DMS79 treated with DMSO at 0.1 percent for 48 hours (cell line): ENCODE measurements at regions not wholly inside any gene's neighbourhood (a gene's known extent, or its start where the extent isn't known, plus 50 kb on each side); places are given as distances from the start of the nearest gene placed in this dataset.

Source experiments
- DNase-seq: peaks from one replicate; lab custom pipeline; 2025; lab: John Stamatoyannopoulos, UW

GRCh38 chr5:6003040-6003825 is 375.1 kb downstream of the MED10 start:
- DNase-seq, result no peak

DNA sequence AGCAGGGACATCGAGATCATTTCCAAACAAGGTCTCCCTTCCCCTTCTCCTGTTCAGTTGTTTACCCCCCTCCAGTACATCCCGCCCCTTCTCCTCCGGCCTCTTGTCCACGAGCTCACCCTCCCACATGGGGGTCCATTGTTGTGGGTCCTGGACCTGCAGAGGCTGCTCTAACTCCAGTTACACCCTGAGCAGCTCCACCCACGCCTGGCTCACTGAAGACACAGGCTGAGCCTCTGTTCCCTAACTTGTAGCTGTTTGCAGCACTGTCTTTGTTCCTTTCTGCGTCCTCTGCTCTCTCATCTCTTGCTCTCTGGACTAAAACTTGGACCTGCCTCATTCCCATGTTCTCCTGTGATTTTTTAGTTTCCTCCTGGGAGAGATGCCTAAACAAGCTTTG is 377.5 kb downstream of the MED10 start:
- DNase-seq, result no peak

GRCh38 chr5:5995819-5996218 is 382.5 kb downstream of the MED10 start:
- no peak for DNase-seq

- DNase-seq, result no peak
Observed at GRCh38 chr5:5986492-5987178, 391.7 kb downstream of the MED10 start.

DNA sequence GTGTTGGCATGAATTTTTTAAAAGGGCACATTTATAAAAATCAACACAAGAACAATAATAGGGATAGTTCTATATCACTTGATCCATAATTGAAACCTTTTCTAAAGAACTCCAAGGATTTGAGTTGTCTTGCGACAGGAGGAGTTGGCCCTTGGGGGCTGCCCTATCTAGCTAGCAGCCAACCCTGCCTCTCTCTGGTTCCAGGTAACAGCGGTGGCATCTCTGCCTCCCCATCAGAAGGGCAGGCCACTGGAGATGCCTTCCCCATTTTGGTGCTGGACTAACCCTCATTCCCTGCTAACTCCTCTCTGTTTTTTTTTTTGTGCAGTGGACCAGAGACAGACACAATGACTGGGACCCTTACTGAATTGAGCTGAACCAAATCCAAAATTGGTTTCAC is 393.0 kb downstream of the MED10 start:
- DNase-seq, result no peak

DNA sequence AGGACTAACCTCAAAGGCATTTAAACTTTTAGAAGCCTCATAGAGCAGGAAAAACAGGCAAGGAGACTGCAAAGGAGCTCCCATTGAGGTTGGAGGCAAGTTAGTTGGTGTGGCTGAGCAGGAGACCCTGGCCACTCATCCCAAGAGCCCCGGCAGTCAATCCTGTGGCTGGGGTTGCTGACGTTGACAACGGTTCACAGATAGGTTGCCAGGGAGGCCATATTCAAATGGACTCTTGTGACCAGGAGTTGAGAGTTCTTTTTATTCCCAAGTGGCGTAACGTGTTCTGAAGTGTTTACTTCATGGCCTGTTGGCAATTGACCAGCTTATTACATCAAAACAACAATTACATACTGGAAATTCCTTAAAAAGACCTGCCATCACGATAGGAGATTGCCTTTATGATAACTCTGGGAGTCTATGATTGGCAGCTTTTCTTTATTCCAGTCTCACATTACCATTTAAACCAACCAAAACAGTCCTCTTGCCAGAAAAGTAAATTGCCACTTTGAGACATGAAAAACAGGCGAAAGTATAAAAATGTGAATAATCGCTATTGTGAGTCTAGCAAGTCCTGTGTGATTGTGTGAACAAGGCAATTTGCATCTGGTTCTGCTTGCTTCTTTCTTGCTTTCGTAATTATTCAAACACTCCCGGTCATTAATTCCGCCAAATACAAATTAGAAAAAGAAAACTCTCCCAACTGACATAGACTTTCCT is 394.9 kb downstream of the MED10 start:
- DNase-seq, result peak; percentile 21

DNA sequence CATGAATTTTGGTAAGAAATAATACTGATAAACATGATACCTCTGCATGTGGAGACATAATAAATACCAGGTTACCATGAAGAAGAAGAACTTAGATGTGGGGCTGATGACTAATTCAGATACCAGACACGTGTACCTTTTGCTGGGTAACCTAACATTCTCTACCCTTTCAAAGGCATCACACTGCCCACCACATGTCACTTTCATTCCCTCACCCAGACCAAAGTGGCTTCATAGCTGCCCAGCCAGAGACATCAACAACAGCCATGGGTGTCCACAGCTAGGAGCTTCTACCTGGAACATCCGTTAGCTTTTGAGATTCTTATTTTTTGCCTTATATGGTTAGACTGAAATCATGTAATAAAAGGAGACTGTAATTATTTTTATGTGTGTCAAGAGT is 396.8 kb downstream of the MED10 start:
- DNase-seq, result no peak

- DNase-seq, result no peak
Observed at GRCh38 chr5:5980538-5980895, 397.8 kb downstream of the MED10 start.

- no peak for DNase-seq
Observed at GRCh38 chr5:5979761-5980537, 398.4 kb downstream of the MED10 start.

DNA sequence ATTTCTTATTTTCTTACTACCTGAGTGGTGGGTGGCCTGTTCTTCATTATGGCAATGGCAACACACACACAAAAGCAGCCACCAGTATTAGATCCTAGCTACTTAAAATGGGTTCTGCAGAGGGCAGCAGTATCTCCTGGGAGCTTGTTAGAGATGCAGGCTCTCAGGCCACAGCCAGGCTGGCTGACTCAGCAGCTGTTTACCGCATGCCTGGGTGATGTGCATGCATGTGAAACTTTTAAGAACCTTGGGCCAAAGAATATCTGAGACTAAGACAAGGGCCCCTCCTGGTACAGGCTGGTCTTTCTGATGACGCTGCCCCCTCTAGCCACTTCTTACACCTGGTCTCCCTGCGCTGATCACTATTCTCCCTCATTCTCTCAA is 399.0 kb downstream of the MED10 start:
- DNase-seq, result no peak

- DNase-seq, result peak; percentile 14
Observed at GRCh38 chr5:5978501-5979376, 399.6 kb downstream of the MED10 start.

GRCh38 chr5:5971203-5971602 is 407.1 kb downstream of the MED10 start:
- DNase-seq, result no peak

GRCh38 chr5:5969942-5970483 is 408.3 kb downstream of the MED10 start:
- no peak for DNase-seq

GRCh38 chr5:5968981-5969380 is 409.4 kb downstream of the MED10 start:
- DNase-seq, result no peak

DNA sequence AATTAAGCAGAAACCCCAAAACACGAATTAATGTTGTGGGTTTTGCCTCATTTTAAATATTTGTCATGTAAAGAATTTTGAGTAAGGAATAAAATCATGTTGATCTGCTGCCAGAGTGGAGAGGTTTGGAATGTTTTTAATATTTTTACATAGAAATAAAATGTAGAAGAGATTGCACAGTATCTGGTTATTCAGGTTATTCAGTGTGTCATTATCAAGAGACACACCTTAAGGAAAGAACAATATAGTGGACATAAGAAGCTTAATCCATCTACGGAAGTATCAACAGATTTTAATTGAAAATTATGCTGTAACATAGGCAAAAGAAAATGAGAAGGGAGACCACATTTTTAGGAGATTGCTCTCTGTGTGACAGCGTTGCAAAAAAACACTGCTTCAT is 410.4 kb downstream of the MED10 start:
- no peak for DNase-seq

- no peak for DNase-seq
Observed at GRCh38 chr5:5967373-5967772, 411.0 kb downstream of the MED10 start.

DNA sequence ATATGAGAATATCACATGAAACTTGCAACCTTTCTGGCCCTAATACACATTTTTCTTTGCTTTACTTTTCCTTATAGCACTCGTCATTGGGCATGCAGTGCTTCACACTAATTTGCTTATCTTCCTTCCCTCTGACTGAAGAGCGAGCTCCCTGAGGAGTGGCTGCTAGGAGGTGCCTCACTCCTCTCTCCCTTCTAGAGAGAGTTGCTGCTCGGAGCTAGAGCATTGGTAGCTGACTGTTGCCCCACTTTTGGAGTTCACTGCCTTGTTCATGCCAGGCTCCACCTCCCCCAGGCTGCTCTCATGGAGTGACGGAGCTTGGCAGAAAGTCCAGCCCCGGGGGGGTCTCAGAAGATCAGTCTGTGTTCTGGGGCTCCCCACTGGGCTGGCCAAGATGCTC is 413.2 kb downstream of the MED10 start:
- DNase-seq, result no peak

GRCh38 chr5:5964347-5964746 is 414.0 kb downstream of the MED10 start:
- no peak for DNase-seq

- DNase-seq, result no peak
Observed at GRCh38 chr5:5957737-5958136, 420.6 kb downstream of the MED10 start.

DNA sequence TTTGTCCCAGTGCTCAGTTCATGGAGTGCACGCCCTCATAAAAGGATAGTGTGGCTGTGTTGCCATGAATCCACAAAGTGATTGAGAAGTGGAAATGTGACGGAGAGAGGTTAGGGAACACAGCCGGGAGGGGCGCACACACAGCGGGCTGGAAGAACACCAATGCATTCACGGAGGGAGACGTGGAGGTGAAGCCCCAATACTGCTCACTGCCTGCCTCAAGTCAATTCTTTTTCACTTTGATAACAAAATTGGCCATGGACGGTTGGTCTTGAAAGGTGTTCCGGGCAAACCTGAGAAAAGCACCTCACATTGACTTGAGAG is 424.1 kb downstream of the MED10 start:
- no peak for DNase-seq

GRCh38 chr5:5953584-5954274 is 424.6 kb downstream of the MED10 start:
- DNase-seq, result no peak
